ENCODE measurements at regions not wholly inside any gene's neighbourhood (a gene's known extent, or its start where the extent isn't known, plus 50 kb on each side); places are given as distances from the start of the nearest gene placed in this dataset.

DNA sequence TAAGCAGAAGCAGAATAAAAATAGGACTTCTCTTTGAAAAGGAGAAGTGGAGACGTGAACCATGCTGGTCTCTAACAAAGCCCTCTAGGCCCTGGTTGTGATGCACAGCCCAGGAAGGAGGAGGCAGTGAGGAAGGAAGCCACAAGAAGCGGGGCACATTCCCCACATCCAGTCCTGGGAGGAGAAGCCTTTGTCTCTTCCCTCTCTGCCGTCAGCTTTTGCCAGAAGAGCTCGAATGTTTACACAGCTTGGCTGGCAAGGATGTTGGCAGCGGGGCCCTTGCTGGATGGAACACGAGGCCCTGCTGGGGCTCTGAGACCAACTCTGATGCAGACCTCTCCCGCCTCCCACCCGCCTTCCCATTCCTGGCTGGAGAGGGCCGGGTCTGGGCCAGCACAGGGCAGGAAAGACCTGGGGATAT is 91.3 kb downstream of the MAF start:
- TF ChIP-seq GATA2 (IDR thresholded peaks at IDR 0.05; ENCODE audit: low read depth, low read length): no peak
- TF ChIP-seq GATA3 (IDR thresholded peaks at IDR 0.05; ENCODE audit: low read depth, low read length): no peak

DNA sequence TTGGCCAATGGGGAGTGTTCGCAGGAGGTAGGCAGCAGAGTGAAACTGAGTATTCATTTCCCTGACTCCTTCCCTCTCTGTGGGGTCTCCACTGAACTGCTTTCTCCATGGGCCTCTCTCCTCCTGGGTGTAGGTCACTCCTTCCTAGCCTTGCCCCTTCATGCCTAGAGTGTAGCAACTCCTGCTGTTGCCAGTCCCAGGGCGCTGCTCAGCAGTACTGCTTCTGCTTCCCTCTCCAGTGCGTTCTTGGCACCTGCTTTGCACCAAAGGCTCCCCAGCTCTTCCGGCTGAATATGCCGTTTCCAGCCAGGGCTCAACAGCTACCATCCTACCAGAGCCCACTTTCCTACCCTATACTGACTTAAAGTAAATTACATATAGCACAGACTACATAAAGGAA is 92.2 kb downstream of the MAF start:
- no peak for TF ChIP-seq GATA2 (IDR thresholded peaks at IDR 0.05; ENCODE audit: low read depth, low read length)
- TF ChIP-seq GATA3 (IDR thresholded peaks at IDR 0.05; ENCODE audit: low read depth, low read length): no peak

GRCh38 chr16:79505344-79505743 is 95.2 kb downstream of the MAF start:
- TF ChIP-seq GATA2 (IDR thresholded peaks at IDR 0.05; ENCODE audit: low read depth, low read length) (no peak), GATA3 (IDR thresholded peaks at IDR 0.05; ENCODE audit: low read depth, low read length) (no peak)

GRCh38 chr16:79503511-79503910 is 97.0 kb downstream of the MAF start:
- TF ChIP-seq GATA2 (IDR thresholded peaks at IDR 0.05; ENCODE audit: low read depth, low read length) (no peak), GATA3 (IDR thresholded peaks at IDR 0.05; ENCODE audit: low read depth, low read length) (no peak)

DNA sequence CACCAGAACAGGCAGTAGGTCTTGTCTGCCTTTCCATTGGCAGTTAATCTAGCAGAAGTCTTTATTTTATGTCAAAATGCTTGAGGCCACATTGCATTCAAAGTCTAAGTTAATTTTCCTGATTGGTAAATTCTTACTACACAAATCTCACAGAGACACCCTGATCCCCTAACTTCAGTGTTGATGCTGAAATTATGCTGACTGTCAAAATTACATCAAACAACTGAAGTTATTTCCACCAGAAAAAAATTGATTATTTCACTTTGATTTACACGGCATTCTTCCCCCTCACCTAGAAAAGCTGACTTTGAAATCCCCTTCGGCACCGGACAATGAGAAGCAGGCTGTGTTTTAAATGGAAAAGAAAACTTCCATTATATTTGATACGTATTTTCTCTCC is 99.1 kb downstream of the MAF start:
- no peak for TF ChIP-seq GATA2 (IDR thresholded peaks at IDR 0.05; ENCODE audit: low read depth, low read length)
- TF ChIP-seq GATA3 (IDR thresholded peaks at IDR 0.05; ENCODE audit: low read depth, low read length): no peak

DNA sequence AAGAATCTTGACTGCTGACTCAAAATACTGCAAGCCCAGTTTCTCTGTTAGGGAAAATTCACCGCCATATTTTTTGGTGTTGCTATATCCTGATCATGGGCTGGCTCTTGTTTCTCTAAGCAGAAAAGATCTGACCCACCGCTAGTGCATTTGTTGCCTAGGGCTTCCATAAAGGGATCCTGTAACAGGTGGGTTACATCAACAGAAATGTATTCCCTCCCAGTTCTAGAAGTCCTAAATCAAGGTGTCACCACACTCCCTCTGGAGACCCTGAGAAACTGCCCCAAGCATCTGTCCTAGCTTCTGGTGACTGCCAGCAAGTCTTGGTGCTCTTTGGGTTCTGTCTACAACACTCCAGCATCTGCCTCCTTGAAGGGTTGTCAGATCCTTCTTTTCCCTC is 99.7 kb downstream of the MAF start:
- TF ChIP-seq GATA2 (IDR thresholded peaks at IDR 0.05; ENCODE audit: low read depth, low read length) (no peak), GATA3 (IDR thresholded peaks at IDR 0.05; ENCODE audit: low read depth, low read length) (no peak)

DNA sequence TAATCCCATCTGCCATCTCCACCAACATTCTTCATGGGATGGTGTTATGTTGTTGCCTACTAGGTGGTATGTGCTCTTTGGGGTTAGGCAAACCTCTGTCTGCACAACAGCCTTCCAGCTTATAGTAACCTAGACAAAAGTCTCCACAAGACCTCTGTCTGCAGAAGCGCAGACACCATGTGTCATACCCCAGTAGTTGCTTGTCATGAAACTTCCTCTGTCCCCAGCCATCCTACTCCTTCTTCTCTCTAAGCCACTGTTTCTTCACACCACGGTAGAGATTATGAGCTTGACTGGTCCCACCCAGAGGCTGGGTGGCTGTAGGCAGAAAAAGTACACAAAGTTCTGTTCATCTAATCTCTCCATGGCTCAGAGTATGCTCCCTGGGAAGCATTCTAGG is 100.3 kb downstream of the MAF start:
- TF ChIP-seq GATA3 (IDR thresholded peaks at IDR 0.05; ENCODE audit: low read depth, low read length): no peak
- TF ChIP-seq GATA2 (IDR thresholded peaks at IDR 0.05; ENCODE audit: low read depth, low read length): no peak

- TF ChIP-seq GATA3 (IDR thresholded peaks at IDR 0.05; ENCODE audit: low read depth, low read length): no peak
- TF ChIP-seq GATA2 (IDR thresholded peaks at IDR 0.05; ENCODE audit: low read depth, low read length): no peak
Measured at GRCh38 chr16:79498928-79499327, 101.6 kb downstream of the MAF start.

DNA sequence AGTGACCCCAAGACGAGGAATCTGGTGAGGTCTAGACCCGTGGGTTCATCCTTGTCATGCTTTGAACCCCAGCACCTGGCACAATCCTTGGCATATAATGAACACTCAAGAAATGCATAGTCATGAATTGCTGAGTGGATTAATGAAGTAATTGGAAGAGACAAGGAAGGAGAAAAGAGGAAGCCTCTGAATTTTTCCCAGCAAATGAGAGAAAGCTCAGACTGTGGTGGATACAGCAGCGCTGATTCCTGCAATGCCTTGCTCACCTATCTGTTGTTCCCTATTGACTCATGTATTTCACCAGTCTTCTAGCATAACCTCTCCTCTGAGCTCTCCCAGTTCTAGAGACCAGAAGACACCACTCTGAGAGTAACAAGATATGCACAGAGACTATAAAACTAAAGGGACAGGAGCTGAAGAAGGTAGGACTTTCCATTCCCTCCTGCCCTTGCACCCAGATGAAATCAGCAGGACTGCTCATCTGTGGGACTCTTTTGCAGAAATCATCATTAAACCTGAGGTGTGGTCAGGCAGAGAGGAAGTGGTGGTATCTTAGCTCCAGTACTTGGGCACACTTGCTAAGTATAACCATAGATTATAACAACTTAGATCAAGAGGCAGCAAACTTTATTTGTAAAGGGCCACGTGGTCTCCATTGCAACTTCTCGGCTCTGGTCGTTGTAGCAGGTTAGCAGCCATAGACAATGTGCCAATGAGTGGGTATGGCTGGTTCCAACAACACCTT is 102.8 kb downstream of the MAF start:
- TF ChIP-seq GATA3 (IDR thresholded peaks at IDR 0.05; ENCODE audit: low read depth, low read length): no peak
- no peak for TF ChIP-seq GATA2 (IDR thresholded peaks at IDR 0.05; ENCODE audit: low read depth, low read length)

DNA sequence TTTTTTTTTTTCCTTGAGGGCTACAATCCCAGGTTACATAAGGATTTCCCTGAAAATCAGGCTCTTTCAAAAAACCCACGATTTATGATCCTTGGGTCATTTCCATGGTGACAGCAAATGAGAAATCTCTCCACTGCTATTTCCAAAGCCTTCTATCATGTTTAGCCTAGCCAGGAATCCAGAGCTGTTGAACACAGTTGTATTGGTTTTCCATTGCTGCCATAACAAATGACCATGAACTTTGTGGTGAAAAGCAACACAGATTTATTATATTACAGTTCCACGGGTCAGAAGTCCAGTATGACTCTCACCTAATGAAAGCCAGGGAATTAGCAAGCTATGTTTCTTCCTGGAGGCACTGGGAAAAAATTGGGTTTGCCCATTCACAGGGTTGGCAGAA is 106.6 kb downstream of the MAF start:
- TF ChIP-seq GATA3 (IDR thresholded peaks at IDR 0.05; ENCODE audit: low read depth, low read length) (no peak), GATA2 (IDR thresholded peaks at IDR 0.05; ENCODE audit: low read depth, low read length) (no peak)

GRCh38 chr16:79492036-79492435 is 108.5 kb downstream of the MAF start:
- TF ChIP-seq GATA3 (IDR thresholded peaks at IDR 0.05; ENCODE audit: low read depth, low read length) (no peak), GATA2 (IDR thresholded peaks at IDR 0.05; ENCODE audit: low read depth, low read length) (no peak)

GRCh38 chr16:79485020-79485419 is 115.5 kb downstream of the MAF start:
- TF ChIP-seq GATA2 (IDR thresholded peaks at IDR 0.05; ENCODE audit: low read depth, low read length) (no peak), GATA3 (IDR thresholded peaks at IDR 0.05; ENCODE audit: low read depth, low read length) (no peak)

DNA sequence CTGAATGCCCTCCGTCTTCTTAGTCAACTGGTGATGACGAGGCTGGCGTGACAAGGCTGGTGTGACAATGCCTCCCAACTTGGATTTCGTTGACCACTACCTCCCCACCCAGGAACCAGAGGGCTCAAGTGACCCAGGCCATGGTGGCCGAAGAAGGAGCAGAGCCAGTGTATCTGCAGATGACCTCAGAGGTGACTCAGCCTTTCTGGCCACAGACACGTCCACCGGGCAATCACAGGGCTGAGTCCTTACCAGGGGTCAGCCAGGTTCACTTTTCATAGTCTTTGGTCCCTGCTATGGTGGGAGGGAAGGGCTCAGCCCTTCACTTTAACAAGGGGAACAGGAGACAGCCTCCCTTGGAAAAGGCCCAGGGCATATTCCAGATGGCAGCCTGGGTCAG is 116.3 kb downstream of the MAF start:
- TF ChIP-seq GATA3 (IDR thresholded peaks at IDR 0.05; ENCODE audit: low read depth, low read length) (no peak), GATA2 (IDR thresholded peaks at IDR 0.05; ENCODE audit: low read depth, low read length) (no peak)

DNA sequence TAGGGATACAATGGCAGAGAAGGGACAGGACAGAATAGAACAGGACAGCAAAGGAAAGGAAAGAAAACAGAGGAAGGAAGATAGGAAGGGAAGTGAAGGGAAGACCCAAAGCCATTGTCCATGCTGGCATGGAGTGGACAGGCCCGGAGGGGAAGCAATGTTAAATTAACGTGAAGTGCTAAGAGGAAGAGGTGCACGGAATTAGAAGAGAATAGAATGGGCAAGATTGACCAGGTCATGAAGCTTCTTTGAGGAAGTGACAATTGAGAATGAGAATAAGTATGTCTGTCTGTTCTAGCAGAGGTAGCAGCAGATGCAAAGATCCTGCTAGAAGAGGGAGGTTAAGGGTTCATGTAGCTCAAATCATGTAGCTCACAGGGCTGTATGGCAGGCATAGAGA is 117.2 kb downstream of the MAF start:
- TF ChIP-seq GATA3 (IDR thresholded peaks at IDR 0.05; ENCODE audit: low read depth, low read length): no peak
- TF ChIP-seq GATA2 (IDR thresholded peaks at IDR 0.05; ENCODE audit: low read depth, low read length): no peak

DNA sequence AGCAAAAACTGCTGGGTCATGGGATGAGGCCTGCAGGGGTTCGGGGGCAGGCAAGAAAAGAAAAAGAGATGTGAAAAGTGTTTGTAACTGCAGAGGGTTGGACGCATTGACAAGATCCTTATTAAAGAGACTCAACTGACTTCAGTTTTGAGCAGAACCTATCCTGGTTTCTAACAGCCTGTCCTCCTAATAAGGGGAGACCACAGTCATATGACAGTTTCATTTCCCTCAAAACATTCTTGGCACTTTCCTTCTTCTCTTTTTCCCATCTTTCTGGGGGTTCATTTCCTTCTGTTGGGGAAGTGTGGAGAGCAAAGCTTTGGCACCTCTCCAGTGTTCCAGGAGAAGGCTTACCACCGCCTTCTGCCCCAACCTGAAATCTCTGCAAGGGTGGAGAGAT is 118.5 kb downstream of the MAF start:
- no peak for TF ChIP-seq GATA3 (IDR thresholded peaks at IDR 0.05; ENCODE audit: low read depth, low read length)

- no peak for TF ChIP-seq GATA2 (IDR thresholded peaks at IDR 0.05; ENCODE audit: low read depth, low read length)
- no peak for TF ChIP-seq GATA3 (IDR thresholded peaks at IDR 0.05; ENCODE audit: low read depth, low read length)
Measured at GRCh38 chr16:79480929-79481328, 119.6 kb downstream of the MAF start.
